ENCODE measurements at regions not wholly inside any gene's neighbourhood (a gene's known extent, or its start where the extent isn't known, plus 50 kb on each side); places are given as distances from the start of the nearest gene placed in this dataset.

GRCh38 chr10:8510471-8510870 lies 456.0 kb downstream of the GATA3 start:
- no peak overlapping the region for H3K4me3 ChIP-seq (ENCODE audit: severe bottlenecking)
- H3K27me3 ChIP-seq (ENCODE audit: insufficient read depth, poor library complexity, severe bottlenecking) = no peaks in the 10 kb centered on the region
- H3K4me1 ChIP-seq (ENCODE audit: insufficient read depth, poor library complexity, severe bottlenecking) = no peaks in the 10 kb centered on the region
- H3K9me3 ChIP-seq (ENCODE audit: severe bottlenecking) = no peaks in the 10 kb centered on the region
- no peaks in the 10 kb centered on the region for H3K36me3 ChIP-seq (ENCODE audit: low read depth)
- no peak for DNase-seq (ENCODE audit: low spot score)
- TF ChIP-seq CTCF (IDR thresholded peaks at IDR 0.05; ENCODE audit: poor library complexity, severe bottlenecking) = no peak
- no peak overlapping the region for H3K27ac ChIP-seq (ENCODE audit: poor library complexity, severe bottlenecking)
- ATAC-seq (ENCODE audit: low read depth) = no peak

- Histone ChIP-seq H3K9me3 (ENCODE audit: severe bottlenecking) (no peaks in the 10 kb centered on the region), H3K27me3 (ENCODE audit: insufficient read depth, poor library complexity, severe bottlenecking) (no peaks in the 10 kb centered on the region), H3K27ac (ENCODE audit: poor library complexity, severe bottlenecking) (no peak overlapping the region), H3K4me1 (ENCODE audit: insufficient read depth, poor library complexity, severe bottlenecking) (no peaks in the 10 kb centered on the region), H3K36me3 (ENCODE audit: low read depth) (no peaks in the 10 kb centered on the region), H3K4me3 (ENCODE audit: severe bottlenecking) (no peak overlapping the region)
- no peak for ATAC-seq (ENCODE audit: low read depth)
- no peak for DNase-seq (ENCODE audit: low spot score)
- TF ChIP-seq CTCF (IDR thresholded peaks at IDR 0.05; ENCODE audit: poor library complexity, severe bottlenecking) = no peak
Measured at GRCh38 chr10:8511026-8511425, 456.5 kb downstream of the GATA3 start.

- Histone ChIP-seq H3K36me3 (ENCODE audit: low read depth) (no peaks in the 10 kb centered on the region), H3K9me3 (ENCODE audit: severe bottlenecking) (no peaks in the 10 kb centered on the region), H3K4me3 (ENCODE audit: severe bottlenecking) (no peak overlapping the region), H3K4me1 (ENCODE audit: insufficient read depth, poor library complexity, severe bottlenecking) (no peaks in the 10 kb centered on the region), H3K27ac (ENCODE audit: poor library complexity, severe bottlenecking) (no peak overlapping the region), H3K27me3 (ENCODE audit: insufficient read depth, poor library complexity, severe bottlenecking) (no peaks in the 10 kb centered on the region)
- TF ChIP-seq CTCF (IDR thresholded peaks at IDR 0.05; ENCODE audit: poor library complexity, severe bottlenecking) = no peak
- ATAC-seq (ENCODE audit: low read depth) = no peak
- DNase-seq (ENCODE audit: low spot score) = no peak
Measured at GRCh38 chr10:8513155-8514147, 459.0 kb downstream of the GATA3 start.

- TF ChIP-seq CTCF (IDR thresholded peaks at IDR 0.05; ENCODE audit: poor library complexity, severe bottlenecking) = peak; percentile 20
Measured at GRCh38 chr10:8520382-8520781, 465.9 kb downstream of the GATA3 start.

DNA sequence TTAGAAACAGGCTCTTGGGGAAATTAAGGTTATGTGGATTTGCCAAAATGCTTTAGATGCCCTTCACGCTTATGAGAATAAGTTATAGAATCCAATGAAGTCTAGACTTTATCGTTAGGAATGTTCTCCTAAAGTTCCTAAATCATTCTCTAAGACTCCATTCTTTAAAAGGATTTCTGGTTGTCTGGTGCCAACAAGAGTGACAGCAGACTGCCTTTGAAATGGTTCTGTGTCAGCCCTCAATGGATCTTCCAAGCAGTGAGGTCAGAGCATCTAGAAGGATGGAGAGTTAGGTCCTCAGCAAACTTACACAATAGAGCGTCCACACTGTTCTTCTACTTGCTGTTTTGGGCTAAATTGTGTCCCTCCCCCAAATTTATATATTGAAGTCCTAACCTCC lies 473.3 kb downstream of the GATA3 start:
- Histone ChIP-seq H3K27ac (ENCODE audit: poor library complexity, severe bottlenecking) (no peak overlapping the region), H3K9me3 (ENCODE audit: severe bottlenecking) (no peaks in the 10 kb centered on the region), H3K4me1 (ENCODE audit: insufficient read depth, poor library complexity, severe bottlenecking) (no peaks in the 10 kb centered on the region), H3K4me3 (ENCODE audit: severe bottlenecking) (no peak overlapping the region), H3K36me3 (ENCODE audit: low read depth) (no peaks in the 10 kb centered on the region), H3K27me3 (ENCODE audit: insufficient read depth, poor library complexity, severe bottlenecking) (no peaks in the 10 kb centered on the region)
- DNase-seq (ENCODE audit: low spot score) (no peak), ATAC-seq (ENCODE audit: low read depth) (no peak)
- TF ChIP-seq CTCF (IDR thresholded peaks at IDR 0.05; ENCODE audit: poor library complexity, severe bottlenecking) = no peak

More at GRCh38 chr10:8520382-8520781, 465.9 kb downstream of the GATA3 start:
- no peaks in the 10 kb centered on the region for H3K27me3 ChIP-seq (ENCODE audit: insufficient read depth, poor library complexity, severe bottlenecking)
- no peak overlapping the region for H3K27ac ChIP-seq (ENCODE audit: poor library complexity, severe bottlenecking)
- no peaks in the 10 kb centered on the region for H3K9me3 ChIP-seq (ENCODE audit: severe bottlenecking)
- no peak overlapping the region for H3K4me3 ChIP-seq (ENCODE audit: severe bottlenecking)
- H3K36me3 ChIP-seq (ENCODE audit: low read depth) = no peaks in the 10 kb centered on the region
- DNase-seq (ENCODE audit: low spot score) (no peak), ATAC-seq (ENCODE audit: low read depth) (no peak)
- H3K4me1 ChIP-seq (ENCODE audit: insufficient read depth, poor library complexity, severe bottlenecking) = no peaks in the 10 kb centered on the region

Data from RWPE2 (cell line).